ENCODE measurements at regions not wholly inside any gene's neighbourhood (a gene's known extent, or its start where the extent isn't known, plus 50 kb on each side); places are given as distances from the start of the nearest gene placed in this dataset.

GRCh38 chr5:128772356-128772755, 192.9 kb upstream of the SLC27A6 start:
- Histone ChIP-seq H3K27me3 (ENCODE audit: insufficient read depth, low read depth, severe bottlenecking) (no peaks in the 10 kb centered on the region), H3K27ac (no peak overlapping the region), H3K4me3 (ENCODE audit: low read depth, low read length) (no peak overlapping the region), H3K9me3 (ENCODE audit: severe bottlenecking) (no peaks in the 10 kb centered on the region), H3K36me3 (no peaks in the 10 kb centered on the region)
- no peak for TF ChIP-seq CTCF (IDR thresholded peaks at IDR 0.05; ENCODE audit: low read depth, low read length)
- DNase-seq: no peak

GRCh38 chr5:128773378-128773777, 191.9 kb upstream of the SLC27A6 start:
- DNase-seq: no peak
- Histone ChIP-seq H3K27ac (no peak overlapping the region), H3K27me3 (ENCODE audit: insufficient read depth, low read depth, severe bottlenecking) (no peaks in the 10 kb centered on the region), H3K9me3 (ENCODE audit: severe bottlenecking) (no peaks in the 10 kb centered on the region), H3K36me3 (no peaks in the 10 kb centered on the region), H3K4me3 (ENCODE audit: low read depth, low read length) (no peak overlapping the region)
- no peak for TF ChIP-seq CTCF (IDR thresholded peaks at IDR 0.05; ENCODE audit: low read depth, low read length)

- Histone ChIP-seq H3K27ac (no peak overlapping the region), H3K4me3 (ENCODE audit: low read depth, low read length) (no peak overlapping the region), H3K36me3 (no peaks in the 10 kb centered on the region), H3K27me3 (ENCODE audit: insufficient read depth, low read depth, severe bottlenecking) (no peaks in the 10 kb centered on the region), H3K9me3 (ENCODE audit: severe bottlenecking) (no peaks in the 10 kb centered on the region)
- no peak for TF ChIP-seq CTCF (IDR thresholded peaks at IDR 0.05; ENCODE audit: low read depth, low read length)
- DNase-seq: no peak
Observed at GRCh38 chr5:128774605-128775004, 190.7 kb upstream of the SLC27A6 start.

GRCh38 chr5:128775558-128775957, 189.7 kb upstream of the SLC27A6 start:
- no peaks in the 10 kb centered on the region for H3K27me3 ChIP-seq (ENCODE audit: insufficient read depth, low read depth, severe bottlenecking)
- H3K9me3 ChIP-seq (ENCODE audit: severe bottlenecking): no peaks in the 10 kb centered on the region
- no peaks in the 10 kb centered on the region for H3K36me3 ChIP-seq
- no peak overlapping the region for H3K27ac ChIP-seq
- no peak overlapping the region for H3K4me3 ChIP-seq (ENCODE audit: low read depth, low read length)
- no peak for DNase-seq
- no peak for TF ChIP-seq CTCF (IDR thresholded peaks at IDR 0.05; ENCODE audit: low read depth, low read length)

- Histone ChIP-seq H3K27ac (no peak overlapping the region), H3K36me3 (no peaks in the 10 kb centered on the region), H3K9me3 (ENCODE audit: severe bottlenecking) (no peaks in the 10 kb centered on the region), H3K27me3 (ENCODE audit: insufficient read depth, low read depth, severe bottlenecking) (no peaks in the 10 kb centered on the region), H3K4me3 (ENCODE audit: low read depth, low read length) (no peak overlapping the region)
- TF ChIP-seq CTCF (IDR thresholded peaks at IDR 0.05; ENCODE audit: low read depth, low read length): no peak
- no peak for DNase-seq
Observed at GRCh38 chr5:128777052-128777451, 188.2 kb upstream of the SLC27A6 start.

GRCh38 chr5:128778474-128778873, 186.8 kb upstream of the SLC27A6 start:
- Histone ChIP-seq H3K9me3 (ENCODE audit: severe bottlenecking) (no peaks in the 10 kb centered on the region), H3K27me3 (ENCODE audit: insufficient read depth, low read depth, severe bottlenecking) (no peaks in the 10 kb centered on the region), H3K36me3 (no peaks in the 10 kb centered on the region), H3K27ac (no peak overlapping the region), H3K4me3 (ENCODE audit: low read depth, low read length) (no peak overlapping the region)
- no peak for TF ChIP-seq CTCF (IDR thresholded peaks at IDR 0.05; ENCODE audit: low read depth, low read length)
- DNase-seq: no peak
